NT2/D1 (cell line): ENCODE measurements at regions not wholly inside any gene's neighbourhood (a gene's known extent, or its start where the extent isn't known, plus 50 kb on each side); places are given as distances from the start of the nearest gene placed in this dataset.

Experiments used
- SUZ12 ChIP-seq: IDR thresholded peaks from 2 replicates; pipeline ENCODE4 v1.6.1; 2011; ENCODE audit not compliant: insufficient read length, insufficient read depth; ENCODE audit errors: extremely low read depth
- YY1 ChIP-seq: IDR thresholded peaks from 2 replicates; pipeline ENCODE4 v1.6.1; 2011; ENCODE audit not compliant: insufficient read length, insufficient read depth

GRCh38 chr7:10284001-10284400 lies 689.7 kb upstream of the PHF14 start:
- TF ChIP-seq YY1 (no peak), SUZ12 (no peak)
